ENCODE measurements at regions not wholly inside any gene's neighbourhood (a gene's known extent, or its start where the extent isn't known, plus 50 kb on each side); places are given as distances from the start of the nearest gene placed in this dataset.

- TF ChIP-seq CTCF (conservative IDR thresholded peaks at IDR 0.05 in 1 of 2, IDR thresholded peaks at IDR 0.05 in 1 of 2; ENCODE audit: extremely low read depth in 1 of 2, insufficient read depth in 1 of 2, low read depth in 1 of 2, low read length in 2 of 2) (no peak), EZH2 (IDR thresholded peaks at IDR 0.05; ENCODE audit: borderline replicate concordance, low read length) (no peak)
These were observed 64.7 kb upstream of the SLC8A1 start for GRCh38 chr2:40516604-40517003.

All from mammary epithelial cell (primary cell).